ENCODE measurements at regions not wholly inside any gene's neighbourhood (a gene's known extent, or its start where the extent isn't known, plus 50 kb on each side); places are given as distances from the start of the nearest gene placed in this dataset.

DNA sequence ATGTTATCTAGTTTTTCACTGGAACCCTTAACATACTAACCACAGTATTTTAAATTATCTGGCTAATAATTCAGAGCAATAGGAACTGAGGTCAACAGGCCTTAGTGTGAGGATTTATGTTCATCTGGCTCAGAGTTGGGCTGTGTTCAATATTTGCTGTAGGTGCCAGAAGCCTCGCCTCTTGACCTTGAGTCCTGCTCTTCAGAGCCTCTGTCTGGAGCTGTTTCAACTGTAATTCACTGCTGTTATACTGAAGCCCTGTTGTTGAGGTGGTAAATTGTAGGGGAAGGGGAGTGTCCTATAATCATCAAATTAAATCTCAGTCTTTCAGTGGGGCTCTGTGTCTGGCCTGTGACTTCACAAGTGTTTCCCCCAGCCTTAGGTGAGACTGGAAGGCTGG is 184.4 kb downstream of the CDH26 start:
- H3K9me3 Mint-ChIP-seq (ENCODE audit: unreplicated experiment), result no peaks in the 10 kb centered on the region
- H3K4me1 Mint-ChIP-seq (ENCODE audit: low read depth, unreplicated experiment), result peaks cover 11% of the 10 kb centered on the region
- DNase-seq, result no peak
- TF ChIP-seq, protein P1, sequence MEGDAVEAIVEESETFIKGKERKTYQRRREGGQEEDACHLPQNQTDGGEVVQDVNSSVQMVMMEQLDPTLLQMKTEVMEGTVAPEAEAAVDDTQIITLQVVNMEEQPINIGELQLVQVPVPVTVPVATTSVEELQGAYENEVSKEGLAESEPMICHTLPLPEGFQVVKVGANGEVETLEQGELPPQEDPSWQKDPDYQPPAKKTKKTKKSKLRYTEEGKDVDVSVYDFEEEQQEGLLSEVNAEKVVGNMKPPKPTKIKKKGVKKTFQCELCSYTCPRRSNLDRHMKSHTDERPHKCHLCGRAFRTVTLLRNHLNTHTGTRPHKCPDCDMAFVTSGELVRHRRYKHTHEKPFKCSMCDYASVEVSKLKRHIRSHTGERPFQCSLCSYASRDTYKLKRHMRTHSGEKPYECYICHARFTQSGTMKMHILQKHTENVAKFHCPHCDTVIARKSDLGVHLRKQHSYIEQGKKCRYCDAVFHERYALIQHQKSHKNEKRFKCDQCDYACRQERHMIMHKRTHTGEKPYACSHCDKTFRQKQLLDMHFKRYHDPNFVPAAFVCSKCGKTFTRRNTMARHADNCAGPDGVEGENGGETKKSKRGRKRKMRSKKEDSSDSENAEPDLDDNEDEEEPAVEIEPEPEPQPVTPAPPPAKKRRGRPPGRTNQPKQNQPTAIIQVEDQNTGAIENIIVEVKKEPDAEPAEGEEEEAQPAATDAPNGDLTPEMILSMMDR (IDR thresholded peaks at IDR 0.05; ENCODE audit: partially characterized antibody, unreplicated experiment), result no peak
- H3K36me3 Mint-ChIP-seq (ENCODE audit: unreplicated experiment), result no peaks in the 10 kb centered on the region
- no peak overlapping the region for H3K4me3 Mint-ChIP-seq (ENCODE audit: unreplicated experiment)
- peaks cover 7% of the 10 kb centered on the region for H3K27me3 Mint-ChIP-seq (ENCODE audit: unreplicated experiment)
- no peak overlapping the region for H3K27ac Mint-ChIP-seq (ENCODE audit: unreplicated experiment)

DNA sequence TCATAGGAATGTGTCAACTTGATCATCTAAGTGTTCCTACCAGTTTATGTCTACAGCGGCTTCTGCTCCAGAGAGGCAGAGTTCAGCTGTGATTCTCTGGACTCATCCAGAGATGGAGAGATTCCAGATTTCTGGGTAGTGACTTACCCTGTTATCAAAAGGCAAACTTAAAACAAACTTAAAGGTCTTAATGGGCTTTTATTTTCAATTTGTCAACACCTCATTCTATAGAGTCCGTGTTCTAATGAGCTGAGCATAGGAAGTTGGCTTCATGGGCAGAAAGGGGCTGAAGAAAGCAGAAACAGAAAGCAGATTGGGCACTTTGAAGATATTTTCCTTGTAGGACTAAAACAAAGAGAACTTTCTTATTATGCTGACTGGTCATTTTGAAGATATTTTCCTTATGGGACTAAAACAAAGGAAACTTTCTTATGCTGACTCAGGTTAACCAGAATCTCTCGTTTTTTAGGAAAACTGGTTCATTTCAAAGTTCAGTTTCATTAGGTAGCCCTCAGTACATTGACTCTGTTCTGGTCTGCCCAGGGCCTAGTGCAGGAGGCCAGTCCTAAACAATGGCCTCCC is 185.1 kb downstream of the CDH26 start:
- Mint-ChIP-seq H3K27me3 (ENCODE audit: unreplicated experiment) (peaks cover 7% of the 10 kb centered on the region), H3K9me3 (ENCODE audit: unreplicated experiment) (peaks cover 2% of the 10 kb centered on the region), H3K36me3 (ENCODE audit: unreplicated experiment) (no peaks in the 10 kb centered on the region), H3K27ac (ENCODE audit: unreplicated experiment) (no peak overlapping the region), H3K4me1 (ENCODE audit: low read depth, unreplicated experiment) (peaks cover 11% of the 10 kb centered on the region), H3K4me3 (ENCODE audit: unreplicated experiment) (no peak overlapping the region)
- TF ChIP-seq, protein P1 (IDR thresholded peaks at IDR 0.05; ENCODE audit: partially characterized antibody, unreplicated experiment), result no peak
- no peak for DNase-seq

DNA sequence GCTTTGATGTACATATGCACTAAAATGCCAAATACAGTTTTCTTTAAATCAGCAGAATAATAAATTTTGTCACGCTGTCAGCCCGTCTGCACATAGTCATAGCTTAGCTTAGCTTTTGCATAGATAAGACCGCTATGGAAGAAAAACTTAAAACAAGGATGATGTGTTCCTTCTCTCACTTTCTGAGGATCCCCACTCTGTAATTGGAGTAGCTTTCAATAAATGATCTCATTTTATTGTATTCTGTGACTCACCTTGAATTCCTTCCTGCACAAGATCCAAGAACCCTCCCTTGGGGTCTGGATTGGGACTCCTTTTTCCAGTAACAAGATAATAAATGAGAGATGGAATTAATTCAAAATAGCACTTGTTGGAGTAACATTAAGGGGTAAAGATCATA is 186.2 kb downstream of the CDH26 start:
- Mint-ChIP-seq H3K4me1 (ENCODE audit: low read depth, unreplicated experiment) (peaks cover 11% of the 10 kb centered on the region), H3K9me3 (ENCODE audit: unreplicated experiment) (peaks cover 2% of the 10 kb centered on the region), H3K27ac (ENCODE audit: unreplicated experiment) (no peak overlapping the region), H3K4me3 (ENCODE audit: unreplicated experiment) (no peak overlapping the region), H3K36me3 (ENCODE audit: unreplicated experiment) (peaks cover 3% of the 10 kb centered on the region), H3K27me3 (ENCODE audit: unreplicated experiment) (peaks cover 7% of the 10 kb centered on the region)
- DNase-seq, result no peak
- TF ChIP-seq, protein P1 (IDR thresholded peaks at IDR 0.05; ENCODE audit: partially characterized antibody, unreplicated experiment), result no peak

DNA sequence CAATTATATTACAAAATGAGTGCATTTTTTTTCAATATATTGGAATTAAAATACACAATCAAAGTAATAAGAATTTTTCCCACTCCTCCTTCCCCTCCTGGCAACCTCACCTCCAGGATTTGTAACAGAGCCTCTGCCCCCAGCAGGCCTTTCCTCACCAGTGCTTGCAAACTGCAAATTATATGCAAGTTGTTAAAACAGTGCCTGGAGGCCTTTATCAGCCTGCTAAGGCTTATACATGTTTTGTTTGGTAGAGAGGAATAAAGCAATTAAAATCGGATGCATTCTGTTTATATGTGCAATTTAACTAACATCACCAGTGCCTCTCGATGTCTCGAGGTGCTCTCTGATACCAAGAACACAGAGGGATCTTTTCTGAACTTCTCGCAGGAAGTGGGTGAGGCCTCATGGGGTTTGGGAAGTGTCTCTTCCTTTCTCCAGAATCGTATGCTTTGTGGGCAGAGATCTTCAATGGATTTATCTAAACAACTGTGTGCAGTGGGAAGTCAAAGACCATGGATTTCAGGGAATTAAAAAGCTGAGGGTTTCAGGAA is 186.8 kb downstream of the CDH26 start:
- Mint-ChIP-seq H3K4me3 (ENCODE audit: unreplicated experiment) (no peak overlapping the region), H3K9me3 (ENCODE audit: unreplicated experiment) (peaks cover 2% of the 10 kb centered on the region), H3K27me3 (ENCODE audit: unreplicated experiment) (peaks cover 7% of the 10 kb centered on the region), H3K4me1 (ENCODE audit: low read depth, unreplicated experiment) (peaks cover 11% of the 10 kb centered on the region), H3K27ac (ENCODE audit: unreplicated experiment) (no peak overlapping the region), H3K36me3 (ENCODE audit: unreplicated experiment) (peaks cover 3% of the 10 kb centered on the region)
- TF ChIP-seq, protein P1 (IDR thresholded peaks at IDR 0.05; ENCODE audit: partially characterized antibody, unreplicated experiment), result no peak
- DNase-seq, result no peak

DNA sequence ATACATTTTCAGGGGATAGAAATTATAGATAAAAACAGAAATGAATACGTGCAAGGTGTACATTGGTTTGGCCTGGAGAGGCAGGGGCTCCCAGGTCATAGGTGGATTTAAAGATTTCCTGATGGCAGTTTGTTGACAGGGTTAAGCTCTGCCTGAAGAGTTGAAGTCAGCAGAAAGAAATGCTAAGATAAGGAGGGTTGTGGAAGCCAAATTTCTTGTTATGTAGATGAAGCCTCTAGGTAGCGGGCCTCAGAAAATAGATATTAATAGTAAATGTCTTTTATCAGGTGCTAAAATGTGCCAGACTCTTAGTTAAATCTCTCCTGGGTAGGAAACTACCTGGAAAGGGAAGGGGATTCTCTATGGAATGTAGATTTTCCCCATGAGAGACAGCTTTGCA is 188.8 kb downstream of the CDH26 start:
- peaks cover 11% of the 10 kb centered on the region for H3K4me1 Mint-ChIP-seq (ENCODE audit: low read depth, unreplicated experiment)
- no peak for DNase-seq
- H3K27ac Mint-ChIP-seq (ENCODE audit: unreplicated experiment), result peak overlapping the region; percentile 87

More for the DNA sequence above, 188.8 kb downstream of the CDH26 start:
- TF ChIP-seq, protein P1 (IDR thresholded peaks at IDR 0.05; ENCODE audit: partially characterized antibody, unreplicated experiment), result no peak
- Mint-ChIP-seq H3K36me3 (ENCODE audit: unreplicated experiment) (peaks cover 3% of the 10 kb centered on the region), H3K4me3 (ENCODE audit: unreplicated experiment) (peak overlapping the region; percentile 53), H3K9me3 (ENCODE audit: unreplicated experiment) (peaks cover 2% of the 10 kb centered on the region), H3K27me3 (ENCODE audit: unreplicated experiment) (peaks cover 4% of the 10 kb centered on the region)
